ENCODE measurements at regions not wholly inside any gene's neighbourhood (a gene's known extent, or its start where the extent isn't known, plus 50 kb on each side); places are given as distances from the start of the nearest gene placed in this dataset.

DNA sequence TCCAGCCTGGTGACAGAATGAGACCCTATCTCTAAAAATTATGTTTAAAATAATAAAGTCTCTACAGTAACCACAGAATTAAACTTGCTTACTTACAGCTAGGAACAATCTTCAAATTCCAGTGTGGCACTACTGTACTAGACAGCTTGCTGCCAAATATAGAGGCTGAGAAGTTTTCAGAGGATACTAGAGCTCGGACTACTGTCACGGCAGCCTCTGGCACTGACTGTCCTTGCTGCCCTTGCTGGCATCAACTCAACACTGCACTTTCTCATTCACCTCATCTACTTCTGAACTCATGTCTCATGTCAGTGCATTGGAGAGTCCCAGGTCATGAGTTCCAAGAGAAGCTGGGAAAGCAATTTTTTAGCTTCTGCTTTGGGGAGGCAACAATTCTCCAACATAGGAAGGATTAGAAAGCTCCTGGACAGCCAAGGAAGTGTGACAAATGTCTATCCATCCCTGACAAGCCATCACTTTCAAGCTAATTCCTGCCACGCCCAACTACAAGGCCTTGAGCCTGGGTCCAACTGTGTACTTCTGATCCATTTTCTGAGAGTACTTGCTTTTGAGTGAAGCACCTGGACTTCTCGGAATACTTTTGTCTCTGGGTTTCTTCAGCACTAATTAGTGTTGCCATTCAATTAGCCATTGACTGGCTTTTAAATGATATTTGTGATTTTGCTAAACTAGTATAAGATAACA is 98.6 kb upstream of the NR3C2 start:
- in situ Hi-C loops (cut with MboI) (no loop called here), intact Hi-C loops (cut with micrococcal nuclease; ENCODE audit: unreplicated experiment) (no loop called here)
- Histone ChIP-seq H3K27ac (ENCODE audit: control insufficient read depth, insufficient read depth) (no peak overlapping the region), H3K27me3 (replicated peaks in 1 of 2; ENCODE audit: control insufficient read depth in 2 of 2, insufficient read depth in 2 of 2, low read length in 1 of 2) (no peaks in the 10 kb centered on the region), H3K79me2 (ENCODE audit: control insufficient read depth, insufficient read depth, low read length) (no peaks in the 10 kb centered on the region), H3K4me1 (ENCODE audit: control insufficient read depth, insufficient read depth, low read length) (no peaks in the 10 kb centered on the region), H3K36me3 (ENCODE audit: control insufficient read depth in 2 of 2, insufficient read depth in 2 of 2, low read length in 1 of 2) (no peaks in the 10 kb centered on the region), H3K9me3 (replicated peaks; ENCODE audit: control insufficient read depth, insufficient read depth, low read length) (no peaks in the 10 kb centered on the region), H3K9ac (ENCODE audit: control insufficient read depth, insufficient read depth, low read length) (no peak overlapping the region), H4K20me1 (ENCODE audit: control insufficient read depth, insufficient read depth) (no peaks in the 10 kb centered on the region), H2AFZ (ENCODE audit: control insufficient read depth, low read depth, low read length) (no peak overlapping the region), H3K4me3 (no peak overlapping the region), H3K4me2 (ENCODE audit: control insufficient read depth, insufficient read depth) (no peak overlapping the region)
- ChIA-PET SMC1A (ENCODE audit: uncharacterized antibody, unreplicated experiment) (no interaction called here), CTCF (no interaction called here), RAD21 (ENCODE audit: unreplicated experiment) (interaction anchor here (0.5 kb wide), 1 partner anchor 82 kb away, joined by 3 read pairs; no protein-coding TSS in a partner anchor), POLR2A (no interaction called here)
- TF ChIP-seq, protein P1, sequence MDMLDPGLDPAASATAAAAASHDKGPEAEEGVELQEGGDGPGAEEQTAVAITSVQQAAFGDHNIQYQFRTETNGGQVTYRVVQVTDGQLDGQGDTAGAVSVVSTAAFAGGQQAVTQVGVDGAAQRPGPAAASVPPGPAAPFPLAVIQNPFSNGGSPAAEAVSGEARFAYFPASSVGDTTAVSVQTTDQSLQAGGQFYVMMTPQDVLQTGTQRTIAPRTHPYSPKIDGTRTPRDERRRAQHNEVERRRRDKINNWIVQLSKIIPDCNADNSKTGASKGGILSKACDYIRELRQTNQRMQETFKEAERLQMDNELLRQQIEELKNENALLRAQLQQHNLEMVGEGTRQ (IDR thresholded peaks at IDR 0.05; ENCODE audit: borderline replicate concordance, low read depth, low read length), result no peak
- TF ChIP-seq MEF2B (IDR thresholded peaks at IDR 0.05; ENCODE audit: partially characterized antibody, poor library complexity, severe bottlenecking) (no peak), SMC3 (IDR thresholded peaks at IDR 0.05; ENCODE audit: borderline replicate concordance, low read length) (no peak), KLF5 (IDR thresholded peaks at IDR 0.05; ENCODE audit: partially characterized antibody) (no peak), SMAD1 (IDR thresholded peaks at IDR 0.05; ENCODE audit: low read depth, partially characterized antibody) (no peak)
- TF ChIP-seq, protein P2, sequence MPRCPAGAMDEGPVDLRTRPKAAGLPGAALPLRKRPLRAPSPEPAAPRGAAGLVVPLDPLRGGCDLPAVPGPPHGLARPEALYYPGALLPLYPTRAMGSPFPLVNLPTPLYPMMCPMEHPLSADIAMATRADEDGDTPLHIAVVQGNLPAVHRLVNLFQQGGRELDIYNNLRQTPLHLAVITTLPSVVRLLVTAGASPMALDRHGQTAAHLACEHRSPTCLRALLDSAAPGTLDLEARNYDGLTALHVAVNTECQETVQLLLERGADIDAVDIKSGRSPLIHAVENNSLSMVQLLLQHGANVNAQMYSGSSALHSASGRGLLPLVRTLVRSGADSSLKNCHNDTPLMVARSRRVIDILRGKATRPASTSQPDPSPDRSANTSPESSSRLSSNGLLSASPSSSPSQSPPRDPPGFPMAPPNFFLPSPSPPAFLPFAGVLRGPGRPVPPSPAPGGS (IDR thresholded peaks at IDR 0.05; ENCODE audit: borderline replicate concordance, insufficient read depth, low read depth, low read length, poor library complexity, severe bottlenecking), result no peak
- TF ChIP-seq, protein P3, sequence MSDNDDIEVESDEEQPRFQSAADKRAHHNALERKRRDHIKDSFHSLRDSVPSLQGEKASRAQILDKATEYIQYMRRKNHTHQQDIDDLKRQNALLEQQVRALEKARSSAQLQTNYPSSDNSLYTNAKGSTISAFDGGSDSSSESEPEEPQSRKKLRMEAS (IDR thresholded peaks at IDR 0.05; ENCODE audit: low read depth, low read length), result no peak
- FAIRE-seq, result no peak
- WGBS (ENCODE audit: insufficient coverage, insufficient replicate concordance, low lambda C conversion rate, missing lambda C conversion rate), result 36% methylated on average over 4 of the region's 4 CpGs
- no peak for ATAC-seq
- BruUV-seq (replicated peaks), result no TSS peak
- DNase-seq (ENCODE audit: low read depth, low spot score), result no peak

All from GM12878 (cell line).